ENCODE measurements at regions not wholly inside any gene's neighbourhood (a gene's known extent, or its start where the extent isn't known, plus 50 kb on each side); places are given as distances from the start of the nearest gene placed in this dataset.

- TF ChIP-seq EP300 (IDR thresholded peaks at IDR 0.05) = no peak
- no peak for TF ChIP-seq CTCF (IDR thresholded peaks at IDR 0.05)
- no peak for TF ChIP-seq POLR2A (IDR thresholded peaks at IDR 0.05)
Measured at GRCh38 chr2:45173513-45173912, 164.3 kb upstream of the SIX2 start.

All from ovary (tissue), 3 donors.